Ascending aorta (tissue), 2 donors: ENCODE measurements at regions not wholly inside any gene's neighbourhood (a gene's known extent, or its start where the extent isn't known, plus 50 kb on each side); places are given as distances from the start of the nearest gene placed in this dataset.

Experiments used
- DNase-seq, 2 donors: peaks; one replicate each; pipeline ENCODE4 v3.0.0-alpha.2; 2019; ENCODE audit warnings: low spot score in 2 of 2
- H3K27ac ChIP-seq, 2 donors: fragments of 200-600 bp; sonication (generic); one replicate each; pipeline ENCODE4 v1.5.1; 2016 to 2017; ENCODE audit warnings: mild to moderate bottlenecking in 1 of 2
- H3K27me3 ChIP-seq: fragments of 200-600 bp; sonication (generic); one replicate; pipeline ENCODE4 v1.5.1; 2017
- H3K36me3 ChIP-seq, 2 donors: fragments of 200-600 bp; sonication (generic); one replicate each; pipeline ENCODE4 v1.5.1; 2016
- H3K4me1 ChIP-seq, 2 donors: fragments of 200-600 bp; sonication (generic); one replicate each; pipeline ENCODE4 v1.5.1; 2016 to 2017; ENCODE audit warnings: mild to moderate bottlenecking in 1 of 2
- H3K4me3 ChIP-seq, 2 donors: fragments of 200-600 bp; sonication (generic); one replicate each; pipeline ENCODE4 v1.5.1; 2016 to 2017; ENCODE audit warnings: mild to moderate bottlenecking in 1 of 2
- H3K9me3 ChIP-seq, 2 donors: fragments of 200-600 bp; sonication (generic); one replicate each; pipeline ENCODE4 v1.5.1; 2016
- intact Hi-C: fragments of 100-400 bp; cut with DNase I; formaldehyde crosslinking; loops from one replicate; pipeline ENCODE4 v1.15.1; 2023
- TF ChIP-seq, protein P1 (sequence below), 3 experiments: fragments of 200-600 bp in 2 of 3; fragments of 450-650 bp in 1 of 3; sonication (generic) in 2 of 3; IDR thresholded peaks; one replicate each; pipeline ENCODE4 v1.5.1; 2016 to 2019; ENCODE audit warnings: antibody characterized with exemption in 3 of 3, mild to moderate bottlenecking in 1 of 3, moderate library complexity in 1 of 3

DNA sequence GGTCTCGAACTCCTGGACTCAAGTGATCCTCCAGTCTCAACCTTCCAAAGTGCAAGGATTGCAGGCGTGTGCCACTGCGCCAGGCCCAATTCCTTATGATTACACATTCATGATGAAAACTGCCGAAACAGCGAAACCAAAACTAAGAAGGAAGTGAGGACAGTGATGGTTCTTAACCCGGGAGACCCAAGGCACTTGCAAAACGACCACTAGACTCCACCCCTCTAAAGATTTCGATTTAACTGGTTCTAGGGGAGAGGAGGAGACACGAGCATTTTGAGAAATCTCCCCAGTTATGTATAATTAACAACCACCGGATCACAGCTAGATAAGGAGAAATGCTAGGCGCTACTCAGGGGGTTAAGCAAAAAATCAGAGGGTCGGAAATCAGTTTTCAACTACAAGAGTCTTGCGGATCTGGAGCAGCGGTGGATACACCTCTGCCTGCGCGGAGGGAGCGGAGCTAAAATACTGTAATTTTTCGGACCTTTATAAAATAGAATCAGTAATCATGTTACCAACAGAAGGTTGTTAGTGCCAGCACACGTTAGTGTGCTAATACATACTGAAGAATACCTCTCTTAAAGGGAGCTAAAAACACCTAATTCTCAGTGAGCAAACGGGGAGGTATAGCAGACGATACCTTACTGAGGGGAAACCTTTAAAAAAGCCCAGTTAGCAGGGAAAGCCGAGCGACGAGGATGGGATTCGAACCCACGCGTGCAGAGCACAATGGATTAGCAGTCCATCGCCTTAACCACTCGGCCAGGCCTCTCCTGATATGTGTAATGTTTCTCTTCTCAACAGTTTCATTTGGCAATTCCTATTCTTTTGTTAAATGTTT, 60.0 kb upstream of the BTN3A2 start:
- Histone ChIP-seq H3K9me3 (no peaks in the 10 kb centered on the region), H3K4me3 (peak overlapping the region; percentile 32 to 64), H3K36me3 (no peaks in the 10 kb centered on the region), H3K27ac (peak overlapping the region; percentile 27 to 67), H3K27me3 (no peaks in the 10 kb centered on the region), H3K4me1 (no peaks in the 10 kb centered on the region)
- intact Hi-C loops = no loop called here
- TF ChIP-seq, protein P1, sequence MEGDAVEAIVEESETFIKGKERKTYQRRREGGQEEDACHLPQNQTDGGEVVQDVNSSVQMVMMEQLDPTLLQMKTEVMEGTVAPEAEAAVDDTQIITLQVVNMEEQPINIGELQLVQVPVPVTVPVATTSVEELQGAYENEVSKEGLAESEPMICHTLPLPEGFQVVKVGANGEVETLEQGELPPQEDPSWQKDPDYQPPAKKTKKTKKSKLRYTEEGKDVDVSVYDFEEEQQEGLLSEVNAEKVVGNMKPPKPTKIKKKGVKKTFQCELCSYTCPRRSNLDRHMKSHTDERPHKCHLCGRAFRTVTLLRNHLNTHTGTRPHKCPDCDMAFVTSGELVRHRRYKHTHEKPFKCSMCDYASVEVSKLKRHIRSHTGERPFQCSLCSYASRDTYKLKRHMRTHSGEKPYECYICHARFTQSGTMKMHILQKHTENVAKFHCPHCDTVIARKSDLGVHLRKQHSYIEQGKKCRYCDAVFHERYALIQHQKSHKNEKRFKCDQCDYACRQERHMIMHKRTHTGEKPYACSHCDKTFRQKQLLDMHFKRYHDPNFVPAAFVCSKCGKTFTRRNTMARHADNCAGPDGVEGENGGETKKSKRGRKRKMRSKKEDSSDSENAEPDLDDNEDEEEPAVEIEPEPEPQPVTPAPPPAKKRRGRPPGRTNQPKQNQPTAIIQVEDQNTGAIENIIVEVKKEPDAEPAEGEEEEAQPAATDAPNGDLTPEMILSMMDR (IDR thresholded peaks at IDR 0.05) = no peak
- DNase-seq = no peak

DNA sequence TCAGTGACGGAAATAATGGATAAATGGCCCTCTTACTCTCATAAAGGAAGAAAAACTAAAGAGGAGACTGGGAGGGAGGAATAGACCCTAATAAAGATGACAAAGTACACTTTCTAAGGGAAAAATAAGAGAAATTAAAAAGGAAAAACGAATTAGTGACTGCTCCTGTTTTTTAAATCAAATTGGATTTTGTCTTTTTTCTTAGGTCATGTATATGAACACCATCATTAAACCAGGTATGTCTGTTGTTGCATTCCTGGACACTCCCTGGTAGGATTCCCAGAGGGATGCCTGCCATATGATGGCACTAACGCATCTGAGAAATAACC, 59.4 kb upstream of the BTN3A2 start:
- no peaks in the 10 kb centered on the region for H3K4me1 ChIP-seq
- H3K27me3 ChIP-seq = no peaks in the 10 kb centered on the region
- H3K9me3 ChIP-seq = no peaks in the 10 kb centered on the region
- TF ChIP-seq, protein P1 (IDR thresholded peaks at IDR 0.05) = no peak
- intact Hi-C loops = no loop called here
- DNase-seq = no peak
- peak overlapping the region in 1 of 2 donors; percentile 2 for H3K27ac ChIP-seq
- H3K4me3 ChIP-seq = peak overlapping the region in 1 of 2 donors; percentile 64
- no peaks in the 10 kb centered on the region for H3K36me3 ChIP-seq

DNA sequence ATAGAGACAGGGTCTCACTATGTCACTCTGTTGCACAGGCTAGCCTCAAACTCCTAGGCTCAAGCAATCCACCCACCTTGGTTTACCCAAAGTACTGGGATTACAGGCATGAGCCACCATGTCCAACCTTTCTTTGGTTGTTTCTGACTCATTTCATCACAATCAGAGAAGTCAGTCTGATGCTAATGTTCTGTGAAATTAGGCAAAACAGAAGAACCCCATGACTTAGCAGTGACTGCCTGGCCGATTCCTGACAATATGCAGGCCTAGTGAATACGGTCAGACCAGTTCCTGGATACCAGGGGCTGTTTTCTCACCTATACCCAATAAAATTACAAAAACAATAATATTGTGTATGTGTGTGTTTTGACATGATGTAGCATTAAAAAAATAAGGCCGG, 58.8 kb upstream of the BTN3A2 start:
- TF ChIP-seq, protein P1 (IDR thresholded peaks at IDR 0.05) = no peak
- Histone ChIP-seq H3K36me3 (no peaks in the 10 kb centered on the region), H3K27me3 (no peaks in the 10 kb centered on the region), H3K27ac (no peak overlapping the region), H3K4me1 (no peaks in the 10 kb centered on the region), H3K4me3 (no peak overlapping the region), H3K9me3 (no peaks in the 10 kb centered on the region)
- intact Hi-C loops = no loop called here
- DNase-seq = no peak

DNA sequence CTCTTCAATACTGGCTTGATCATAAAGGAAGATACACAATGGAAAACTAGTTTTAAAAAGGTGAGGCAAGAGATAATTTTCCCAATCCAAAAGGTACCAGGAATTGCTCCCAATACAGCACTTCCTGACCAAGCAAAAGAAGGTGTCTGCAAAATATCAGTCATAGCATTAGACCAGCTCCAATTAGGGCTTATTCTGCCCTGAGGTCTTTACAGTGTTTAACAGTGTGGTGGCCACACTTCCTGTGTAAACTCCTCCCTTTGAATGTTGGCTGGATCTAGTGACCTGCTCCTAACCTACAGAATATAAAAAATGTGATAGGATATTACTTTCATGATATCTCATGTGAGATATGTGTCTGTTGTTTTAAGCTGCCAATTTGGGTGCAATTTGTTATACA, 57.1 kb upstream of the BTN3A2 start:
- intact Hi-C loops = no loop called here
- H3K4me3 ChIP-seq = no peak overlapping the region
- H3K27me3 ChIP-seq = no peaks in the 10 kb centered on the region
- TF ChIP-seq, protein P1 (IDR thresholded peaks at IDR 0.05) = no peak
- peaks cover 0 to 2% of the 10 kb centered on the region in 2 donors for H3K4me1 ChIP-seq
- no peak for DNase-seq
- no peak overlapping the region for H3K27ac ChIP-seq
- no peaks in the 10 kb centered on the region for H3K9me3 ChIP-seq
- H3K36me3 ChIP-seq = no peaks in the 10 kb centered on the region

DNA sequence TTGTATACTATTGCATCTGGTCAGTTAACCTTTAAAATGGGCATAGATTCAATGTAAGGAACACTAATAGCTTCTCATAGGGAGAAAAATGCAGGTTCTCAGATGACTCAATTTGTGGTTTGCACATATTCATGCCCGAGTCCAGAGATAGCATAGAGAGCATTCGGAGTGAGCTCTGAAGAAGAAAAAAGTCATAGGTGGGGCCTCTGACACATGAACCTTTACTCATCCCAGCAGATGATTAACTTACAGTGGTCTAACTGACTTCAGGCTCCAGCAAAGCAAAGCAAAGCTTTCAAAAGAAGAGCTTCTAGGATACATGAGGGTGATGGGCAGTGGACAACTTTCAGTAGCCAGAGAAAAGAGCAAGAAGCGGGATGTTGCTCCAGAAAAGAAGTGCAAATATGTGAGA, 55.3 kb upstream of the BTN3A2 start:
- H3K4me3 ChIP-seq = no peak overlapping the region
- no peak overlapping the region for H3K27ac ChIP-seq
- intact Hi-C loops = loop anchor here (2.0 to 5.0 kb wide), 2 partner anchors 23 to 228 kb away; partner anchors contain the start of gene HMGN4
- TF ChIP-seq, protein P1 (IDR thresholded peaks at IDR 0.05) = no peak
- no peaks in the 10 kb centered on the region for H3K9me3 ChIP-seq
- DNase-seq = no peak
- H3K36me3 ChIP-seq = no peaks in the 10 kb centered on the region
- H3K4me1 ChIP-seq = peaks cover 0 to 2% of the 10 kb centered on the region in 2 donors
- H3K27me3 ChIP-seq = no peaks in the 10 kb centered on the region
